ENCODE measurements at regions not wholly inside any gene's neighbourhood (a gene's known extent, or its start where the extent isn't known, plus 50 kb on each side); places are given as distances from the start of the nearest gene placed in this dataset.
A peak's percentile ranks its signal among the peaks of the same experiment; 100 is the strongest.

DNA sequence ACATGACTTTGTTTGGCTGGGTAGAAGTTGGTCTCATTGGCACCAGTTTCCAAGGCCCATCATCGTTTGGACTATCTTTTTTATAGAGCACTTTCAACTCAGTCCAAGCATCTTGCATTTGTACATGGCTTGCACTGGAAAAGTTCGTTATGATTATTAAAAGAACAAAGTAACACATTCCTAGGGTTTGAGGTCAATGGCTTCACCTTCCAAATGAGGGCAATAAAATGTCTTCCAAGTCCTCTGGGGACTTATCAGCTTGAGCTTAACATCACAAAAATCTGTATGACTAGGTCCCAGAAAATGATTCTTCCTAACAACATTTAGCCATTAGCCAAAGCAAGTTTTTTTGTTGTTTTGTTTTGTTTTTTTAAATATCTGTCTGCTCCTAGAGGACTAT, 610.8 kb downstream of the LMO4 start:
- H3K27me3 ChIP-seq, result no peaks in the 10 kb centered on the region
- no peak overlapping the region for H3K27ac ChIP-seq
- DNase-seq, result no peak
- peaks cover 0 to 4% (median 0%) of the 10 kb centered on the region in 12 donors for H3K4me1 ChIP-seq
- H3K9me3 ChIP-seq, result no peaks in the 10 kb centered on the region
- no peak for ATAC-seq
- 47 to 64% (median 56%) methylated on average over 2 of the region's 2 CpGs for WGBS, 4 donors
- intact Hi-C loops (cut with DNase I), result no loop called here
- no peaks in the 10 kb centered on the region for H3K36me3 ChIP-seq
- TF ChIP-seq POLR2A (IDR thresholded peaks at IDR 0.05) (no peak), CTCF (IDR thresholded peaks at IDR 0.05) (no peak)
- H3K4me3 ChIP-seq, result no peak overlapping the region

DNA sequence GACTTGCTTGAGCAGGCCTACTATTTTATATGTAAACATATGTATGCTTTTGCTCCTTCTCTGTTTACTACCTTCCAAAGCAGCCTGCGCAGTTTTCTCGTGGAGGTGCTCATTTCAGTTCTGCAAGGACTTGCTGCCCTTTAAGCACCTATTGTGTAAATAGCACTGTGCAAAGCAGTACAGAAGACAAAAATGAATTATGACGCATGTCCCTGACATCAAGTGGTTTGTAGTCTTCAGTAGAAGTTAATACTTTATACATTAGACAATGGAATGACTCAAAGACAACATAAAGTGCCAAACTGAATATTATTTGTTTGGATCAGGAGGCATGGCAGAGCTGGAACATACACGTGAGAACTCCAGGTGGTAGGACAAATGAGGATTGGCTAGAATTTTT, 611.7 kb downstream of the LMO4 start:
- no peak for DNase-seq
- Histone ChIP-seq H3K4me3 (no peak overlapping the region), H3K4me1 (peaks cover 0 to 4% (median 0%) of the 10 kb centered on the region in 12 donors), H3K27ac (no peak overlapping the region), H3K27me3 (no peaks in the 10 kb centered on the region), H3K9me3 (no peaks in the 10 kb centered on the region), H3K36me3 (no peaks in the 10 kb centered on the region)
- intact Hi-C loops (cut with DNase I), result no loop called here
- no peak for ATAC-seq
- 88 to 92% (median 90%) methylated on average over 4 of the region's 4 CpGs for WGBS, 4 donors
- TF ChIP-seq POLR2A (IDR thresholded peaks at IDR 0.05), result no peak
- TF ChIP-seq CTCF (IDR thresholded peaks at IDR 0.05), result no peak

DNA sequence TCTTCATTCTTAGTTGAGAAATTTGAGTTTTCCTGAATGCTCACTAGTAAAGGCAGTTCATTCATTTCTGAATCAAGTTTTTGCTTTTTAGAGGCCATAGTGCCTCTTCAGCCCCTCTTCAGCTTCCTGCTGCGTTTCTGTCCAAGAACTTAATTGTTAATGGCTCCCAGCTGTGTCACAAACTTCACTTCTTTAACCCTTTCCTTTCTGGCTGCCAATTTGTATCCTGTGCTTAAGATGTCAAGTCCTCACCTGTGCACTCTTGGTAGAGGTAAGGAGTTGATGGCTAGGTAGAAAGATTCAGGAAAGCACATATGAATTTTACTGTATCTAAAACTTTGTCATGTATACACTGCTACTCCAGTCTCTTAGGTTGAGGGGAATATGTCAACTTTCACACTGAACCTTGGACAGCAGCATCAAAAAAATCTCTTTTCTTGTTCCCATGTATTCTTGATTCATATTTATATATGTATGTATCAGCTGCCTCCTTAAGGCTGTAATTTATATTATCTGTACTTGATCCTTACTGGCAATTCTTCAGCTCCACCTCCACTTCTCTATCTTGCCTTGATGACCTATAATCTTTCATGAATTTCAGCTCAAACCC, 612.8 kb downstream of the LMO4 start:
- intact Hi-C loops (cut with DNase I), result no loop called here
- no peak for TF ChIP-seq CTCF (IDR thresholded peaks at IDR 0.05)
- TF ChIP-seq POLR2A (IDR thresholded peaks at IDR 0.05), result no peak
- 15 to 38% (median 15%) methylated on average over 1 of the region's 1 CpG for WGBS, 4 donors

GRCh38 chr1:87942165-87942564, 613.5 kb downstream of the LMO4 start:
- WGBS, 4 donors, result 23 to 38% (median 35%) methylated on average over 1 of the region's 1 CpG

More for the DNA sequence above, 612.8 kb downstream of the LMO4 start:
- no peak overlapping the region for H3K4me3 ChIP-seq
- H3K4me1 ChIP-seq, result peaks cover 0 to 4% (median 0%) of the 10 kb centered on the region in 12 donors
- no peak for DNase-seq
- H3K36me3 ChIP-seq, result no peaks in the 10 kb centered on the region
- no peaks in the 10 kb centered on the region for H3K27me3 ChIP-seq
- ATAC-seq, result no peak
- H3K27ac ChIP-seq, result no peak overlapping the region
- H3K9me3 ChIP-seq, result no peaks in the 10 kb centered on the region

More at GRCh38 chr1:87942165-87942564, 613.5 kb downstream of the LMO4 start:
- no peak overlapping the region for H3K4me3 ChIP-seq
- peaks cover 0 to 4% (median 0%) of the 10 kb centered on the region in 12 donors for H3K4me1 ChIP-seq
- peak in 1 of 5 donors; percentile 31 for DNase-seq
- TF ChIP-seq CTCF (IDR thresholded peaks at IDR 0.05) (no peak), POLR2A (IDR thresholded peaks at IDR 0.05) (no peak)
- H3K27ac ChIP-seq, result no peak overlapping the region
- peak in 1 of 4 donors; percentile 42 for ATAC-seq
- no peaks in the 10 kb centered on the region for H3K9me3 ChIP-seq
- H3K27me3 ChIP-seq, result no peaks in the 10 kb centered on the region
- no peaks in the 10 kb centered on the region for H3K36me3 ChIP-seq
- intact Hi-C loops (cut with DNase I), result no loop called here
